Tibial nerve (tissue), 4 donors: ENCODE measurements at regions not wholly inside any gene's neighbourhood (a gene's known extent, or its start where the extent isn't known, plus 50 kb on each side); places are given as distances from the start of the nearest gene placed in this dataset.

Source experiments
- EP300 ChIP-seq, 2 donors: sonication (generic); formaldehyde crosslinking; IDR thresholded peaks; one replicate each; pipeline ENCODE4 v1.6.1; 2017; ENCODE audit warnings: antibody characterized with exemption in 2 of 2, mild to moderate bottlenecking in 1 of 2
- POLR2A ChIP-seq, 2 donors: fragments of 450-650 bp; IDR thresholded peaks; one replicate each; pipeline ENCODE4 v1.6.1; 2017; ENCODE audit warnings: antibody characterized with exemption in 2 of 2, mild to moderate bottlenecking in 2 of 2, moderate library complexity in 2 of 2
- TF ChIP-seq, protein P1 (sequence below), 5 experiments: fragments of 200-600 bp in 3 of 5; fragments of 450-650 bp in 2 of 5; sonication (generic) in 3 of 5; IDR thresholded peaks; one replicate each; pipeline ENCODE4 v1.5.1; 2016 to 2019; ENCODE audit warnings: antibody characterized with exemption in 5 of 5, mild to moderate bottlenecking in 3 of 5, moderate library complexity in 2 of 5

DNA sequence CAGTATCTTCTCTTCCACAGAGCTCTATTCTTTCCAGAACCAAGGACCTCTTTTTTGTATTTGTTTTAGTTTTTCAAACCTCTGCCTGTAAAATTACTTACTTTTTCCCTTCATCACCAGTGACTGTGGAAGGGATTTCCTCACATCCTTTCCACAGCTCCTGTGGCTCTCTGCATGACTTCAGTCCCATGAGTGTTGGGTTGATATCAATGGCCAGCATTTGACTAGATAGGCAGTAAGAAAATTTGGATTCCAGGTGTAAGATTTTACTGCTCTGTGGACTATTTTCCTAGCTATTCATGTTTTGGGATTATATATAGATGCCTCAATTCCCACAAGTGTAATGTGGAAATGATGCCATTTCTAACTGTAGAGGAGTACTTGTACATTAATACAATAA lies 171.5 kb upstream of the PTBP2 start:
- TF ChIP-seq, protein P1, sequence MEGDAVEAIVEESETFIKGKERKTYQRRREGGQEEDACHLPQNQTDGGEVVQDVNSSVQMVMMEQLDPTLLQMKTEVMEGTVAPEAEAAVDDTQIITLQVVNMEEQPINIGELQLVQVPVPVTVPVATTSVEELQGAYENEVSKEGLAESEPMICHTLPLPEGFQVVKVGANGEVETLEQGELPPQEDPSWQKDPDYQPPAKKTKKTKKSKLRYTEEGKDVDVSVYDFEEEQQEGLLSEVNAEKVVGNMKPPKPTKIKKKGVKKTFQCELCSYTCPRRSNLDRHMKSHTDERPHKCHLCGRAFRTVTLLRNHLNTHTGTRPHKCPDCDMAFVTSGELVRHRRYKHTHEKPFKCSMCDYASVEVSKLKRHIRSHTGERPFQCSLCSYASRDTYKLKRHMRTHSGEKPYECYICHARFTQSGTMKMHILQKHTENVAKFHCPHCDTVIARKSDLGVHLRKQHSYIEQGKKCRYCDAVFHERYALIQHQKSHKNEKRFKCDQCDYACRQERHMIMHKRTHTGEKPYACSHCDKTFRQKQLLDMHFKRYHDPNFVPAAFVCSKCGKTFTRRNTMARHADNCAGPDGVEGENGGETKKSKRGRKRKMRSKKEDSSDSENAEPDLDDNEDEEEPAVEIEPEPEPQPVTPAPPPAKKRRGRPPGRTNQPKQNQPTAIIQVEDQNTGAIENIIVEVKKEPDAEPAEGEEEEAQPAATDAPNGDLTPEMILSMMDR (IDR thresholded peaks at IDR 0.05) = no peak
- TF ChIP-seq POLR2A (IDR thresholded peaks at IDR 0.05) (no peak), EP300 (IDR thresholded peaks at IDR 0.05) (no peak)
